H1 (cell line): ENCODE measurements at regions not wholly inside any gene's neighbourhood (a gene's known extent, or its start where the extent isn't known, plus 50 kb on each side); places are given as distances from the start of the nearest gene placed in this dataset.

Experiments
- CTCF ChIA-PET: fragments of 300-600 bp; sonication (Branson Sonifier 250); formaldehyde crosslinking; loops from one replicate; lab custom pipeline; 2021; ENCODE audit not compliant: partially characterized antibody; lab: Charles Lee
- POLR2A ChIA-PET: fragments of 300-600 bp; sonication (Branson Sonifier 250); formaldehyde crosslinking; loops from one replicate; lab custom pipeline; 2021; ENCODE audit warnings: inconsistent platforms; ENCODE audit not compliant: partially characterized antibody; lab: Charles Lee
- DNase-seq, 2 experiments: peaks; one replicate each; pipeline versions ENCODE4 v3.0.0 to v3.0.0-alpha.2; 2010 to 2022; ENCODE audit warnings: low spot score in 2 of 2, low read depth in 1 of 2, mixed read lengths in 1 of 2
- FAIRE-seq: peaks from 2 replicates; lab custom pipeline; 2011; peaks lifted over from hg19 to GRCh38; lab: Jason Lieb, UNC
- H2AFZ ChIP-seq: 2 replicates; pipeline ENCODE4 v1.8.1; 2012; ENCODE audit warnings: low read length, inconsistent platforms
- H2AK5ac ChIP-seq: 2 replicates; pipeline ENCODE4 v1.6.1; 2013; ENCODE audit warnings: low read depth, low read length
- H2BK120ac ChIP-seq: replicated peaks from 2 replicates; pipeline ENCODE3; 2013; ENCODE audit warnings: low read depth, low read length, inconsistent platforms
- H2BK12ac ChIP-seq: 2 replicates; pipeline ENCODE4 v1.6.1; 2013; ENCODE audit warnings: low read depth, low read length
- H2BK15ac ChIP-seq: 2 replicates; pipeline ENCODE4 v1.6.1; 2013; ENCODE audit warnings: low read length
- H2BK20ac ChIP-seq: 2 replicates; pipeline ENCODE4 v1.6.1; 2013; ENCODE audit warnings: low read length
- H2BK5ac ChIP-seq: 2 replicates; pipeline ENCODE4 v1.6.1; 2013; ENCODE audit warnings: low read depth, low read length
- H3K14ac ChIP-seq: 2 replicates; pipeline ENCODE4 v1.6.1; 2013; ENCODE audit warnings: inconsistent platforms; ENCODE audit not compliant: insufficient read length
- H3K18ac ChIP-seq: 2 replicates; pipeline ENCODE4 v1.6.1; 2013; ENCODE audit warnings: low read length; ENCODE audit errors: extremely low read depth
- H3K23ac ChIP-seq: 2 replicates; pipeline ENCODE4 v1.6.1; 2013; ENCODE audit warnings: inconsistent platforms; ENCODE audit not compliant: insufficient read length
- H3K23me2 ChIP-seq: 2 replicates; pipeline ENCODE4 v1.6.1; 2013; ENCODE audit warnings: low read depth, low read length
- H3K27ac ChIP-seq: 2 replicates; pipeline ENCODE4 v1.6.1; 2011; ENCODE audit warnings: low read depth, low read length, inconsistent platforms
- H3K27me3 ChIP-seq, 4 experiments: replicated peaks in 1 of 4; 1 replicate in 1 of 4; 2 replicates in 3 of 4; pipeline versions ENCODE4 v1.6.1 to v1.8.1; 2011 to 2013; ENCODE audit warnings: low read length in 3 of 4, mild to moderate bottlenecking in 3 of 4, inconsistent platforms in 2 of 4, mixed read lengths in 2 of 4, moderate library complexity in 1 of 4; ENCODE audit not compliant: control insufficient read depth in 3 of 4, insufficient read depth in 3 of 4; ENCODE audit errors: extremely low read depth in 1 of 4
- H3K36me3 ChIP-seq, 4 experiments: 2 replicates each; pipeline versions ENCODE4 v1.6.1 to v1.8.1; 2011 to 2013; ENCODE audit warnings: mild to moderate bottlenecking in 4 of 4, low read length in 3 of 4, moderate library complexity in 2 of 4, control low read depth in 1 of 4, inconsistent platforms in 1 of 4; ENCODE audit not compliant: insufficient read depth in 4 of 4, control insufficient read depth in 2 of 4
- H3K4ac ChIP-seq: replicated peaks from 2 replicates; pipeline ENCODE3; 2013; ENCODE audit warnings: low read length, low read depth, mixed read lengths, inconsistent platforms; ENCODE audit not compliant: insufficient read length
- H3K4me1 ChIP-seq, 4 experiments: replicated peaks in 1 of 4; 1 replicate in 1 of 4; 2 replicates in 3 of 4; pipeline versions ENCODE4 v1.6.1 to v1.8.1; 2011 to 2013; ENCODE audit warnings: low read length in 3 of 4, inconsistent platforms in 2 of 4, mixed read lengths in 1 of 4; ENCODE audit not compliant: insufficient read depth in 4 of 4, control insufficient read depth in 3 of 4
- H3K4me2 ChIP-seq, 2 experiments: 2 replicates each; pipeline versions ENCODE4 v1.6.1 to v1.8.1; 2011 to 2013; ENCODE audit warnings: low read depth in 2 of 2, low read length in 2 of 2, control low read depth in 1 of 2, inconsistent platforms in 1 of 2, mild to moderate bottlenecking in 1 of 2; ENCODE audit not compliant: insufficient read depth in 1 of 2
- H3K4me3 ChIP-seq, 4 experiments: fragments of 200-600, 300-600 bp in 1 of 4; sonication (generic), shearing (Covaris generic), sonication (Bioruptor Twin) in 1 of 4; 2 replicates each; pipeline versions ENCODE4 v1.5.1 to v1.8.1; 2011 to 2016; ENCODE audit warnings: low read length in 4 of 4, low read depth in 3 of 4, control low read depth in 2 of 4, inconsistent platforms in 2 of 4, mild to moderate bottlenecking in 2 of 4, mixed read lengths in 1 of 4, moderate library complexity in 1 of 4; ENCODE audit not compliant: insufficient read depth in 2 of 4; ENCODE audit errors: extremely low read depth in 1 of 4
- H3K56ac ChIP-seq: replicated peaks from 2 replicates; pipeline ENCODE3; 2013; ENCODE audit warnings: low read depth, mild to moderate bottlenecking, mixed read lengths, low read length, inconsistent platforms; ENCODE audit not compliant: insufficient read length
- H3K79me1 ChIP-seq: 2 replicates; pipeline ENCODE4 v1.6.1; 2013; ENCODE audit warnings: low read depth, low read length, control low read depth
- H3K79me2 ChIP-seq, 2 experiments: 2 replicates each; pipeline versions ENCODE4 v1.6.1 to v1.8.1; 2012 to 2013; ENCODE audit warnings: low read length in 2 of 2, mild to moderate bottlenecking in 2 of 2, inconsistent platforms in 1 of 2; ENCODE audit not compliant: insufficient read depth in 2 of 2, control insufficient read depth in 1 of 2
- H3K9ac ChIP-seq, 4 experiments: replicated peaks in 1 of 4; 1 replicate in 1 of 4; 2 replicates in 3 of 4; pipeline versions ENCODE4 v1.6.1 to v1.8.1; 2011 to 2013; ENCODE audit warnings: low read depth in 3 of 4, low read length in 3 of 4, control low read depth in 2 of 4, mild to moderate bottlenecking in 2 of 4, moderate library complexity in 2 of 4, inconsistent platforms in 1 of 4; ENCODE audit errors: extremely low read depth in 1 of 4
- H3K9me3 ChIP-seq, 2 experiments: 2 replicates each; pipeline versions ENCODE4 v1.6.1 to v1.8.1; 2012 to 2013; ENCODE audit warnings: mild to moderate bottlenecking in 2 of 2, moderate library complexity in 2 of 2, control low read depth in 1 of 2, inconsistent platforms in 1 of 2, low read depth in 1 of 2, low read length in 1 of 2, mixed read lengths in 1 of 2; ENCODE audit not compliant: insufficient read depth in 2 of 2
- H4K20me1 ChIP-seq, 2 experiments: replicated peaks in 1 of 2; 2 replicates each; pipeline versions ENCODE3 to v1.8.1; 2011 to 2013; ENCODE audit warnings: inconsistent platforms in 2 of 2, low read length in 2 of 2, mild to moderate bottlenecking in 1 of 2; ENCODE audit not compliant: insufficient read depth in 2 of 2, control insufficient read depth in 1 of 2
- H4K5ac ChIP-seq: 2 replicates; pipeline ENCODE4 v1.6.1; 2013; ENCODE audit warnings: low read length, low read depth, mixed read lengths, inconsistent platforms; ENCODE audit not compliant: insufficient read length
- H4K8ac ChIP-seq: 2 replicates; pipeline ENCODE4 v1.8.0; 2013; ENCODE audit warnings: mild to moderate bottlenecking, moderate library complexity, low read length, inconsistent platforms; ENCODE audit not compliant: insufficient read depth; ENCODE audit errors: extremely low read depth
- H4K91ac ChIP-seq: replicated peaks from 2 replicates; pipeline ENCODE3; 2013; ENCODE audit warnings: low read length, mixed read lengths, inconsistent platforms; ENCODE audit not compliant: insufficient read length
- POLR2A ChIP-seq, 2 experiments: IDR thresholded peaks; 1 replicate in 1 of 2; 2 replicates in 1 of 2; pipeline ENCODE4 v1.6.1; 2011; ENCODE audit warnings: low read depth in 2 of 2, low read length in 2 of 2, mild to moderate bottlenecking in 2 of 2; ENCODE audit errors: control extremely low read depth in 1 of 2
- WGBS, 2 experiments: shearing (Covaris generic) in 1 of 2; methylation state at CpG; one replicate each; pipeline versions ENCODE4 v1.1.6 to v1.1.7; 2013 to 2015; ENCODE audit warnings: low lambda C conversion rate in 2 of 2, mixed read lengths in 2 of 2, inconsistent platforms in 1 of 2, low coverage in 1 of 2, missing lambda C conversion rate in 1 of 2; ENCODE audit not compliant: insufficient replicate concordance in 2 of 2, insufficient coverage in 1 of 2, insufficient read length in 1 of 2; ENCODE audit errors: extremely low coverage in 1 of 2, missing lambda C conversion rate in 1 of 2; 5-methylcytosine and 5-hydroxymethylcytosine counted together

- TF ChIP-seq POLR2A (IDR thresholded peaks at IDR 0.05; ENCODE audit: control extremely low read depth in 1 of 2, low read depth in 2 of 2, low read length in 2 of 2): no peak
- Histone ChIP-seq H3K23ac (no peak overlapping the region), H3K23me2 (no peaks in the 10 kb centered on the region), H3K56ac (no peak overlapping the region), H3K9ac (no peak overlapping the region), H3K4me2 (no peak overlapping the region), H3K79me1 (no peaks in the 10 kb centered on the region), H4K20me1 (no peaks in the 10 kb centered on the region), H3K4me1 (no peaks in the 10 kb centered on the region), H3K27me3 (no peaks in the 10 kb centered on the region), H4K5ac (no peak overlapping the region), H2AFZ (no peak overlapping the region), H3K4me3 (no peak overlapping the region), H3K14ac (no peak overlapping the region), H3K4ac (no peak overlapping the region), H3K79me2 (no peaks in the 10 kb centered on the region), H2BK120ac (no peak overlapping the region), H2BK15ac (no peak overlapping the region), H3K36me3 (no peaks in the 10 kb centered on the region), H3K27ac (no peak overlapping the region), H2AK5ac (no peak overlapping the region), H4K8ac (no peak overlapping the region), H4K91ac (no peak overlapping the region), H3K18ac (no peak overlapping the region), H2BK12ac (no peak overlapping the region), H2BK20ac (no peak overlapping the region), H2BK5ac (no peak overlapping the region), H3K9me3 (no peaks in the 10 kb centered on the region)
- WGBS, 2 experiments: 88% methylated on average over 3 of the region's 3 CpGs; no CpG with 5 or more reads in 1 of the 2 experiments
- FAIRE-seq (no peak), DNase-seq (no peak)
- ChIA-PET POLR2A (no interaction called here), CTCF (no interaction called here)
These were observed 87.4 kb upstream of the AGBL1 start for GRCh38 chr15:85992224-85992623.
